ENCODE measurements at regions not wholly inside any gene's neighbourhood (a gene's known extent, or its start where the extent isn't known, plus 50 kb on each side); places are given as distances from the start of the nearest gene placed in this dataset.
"Not testable (repeated sequence)": the region's sequence is repeated elsewhere in the genome, so short reads cannot be mapped to it uniquely, and the experiment has no call there.

DNA sequence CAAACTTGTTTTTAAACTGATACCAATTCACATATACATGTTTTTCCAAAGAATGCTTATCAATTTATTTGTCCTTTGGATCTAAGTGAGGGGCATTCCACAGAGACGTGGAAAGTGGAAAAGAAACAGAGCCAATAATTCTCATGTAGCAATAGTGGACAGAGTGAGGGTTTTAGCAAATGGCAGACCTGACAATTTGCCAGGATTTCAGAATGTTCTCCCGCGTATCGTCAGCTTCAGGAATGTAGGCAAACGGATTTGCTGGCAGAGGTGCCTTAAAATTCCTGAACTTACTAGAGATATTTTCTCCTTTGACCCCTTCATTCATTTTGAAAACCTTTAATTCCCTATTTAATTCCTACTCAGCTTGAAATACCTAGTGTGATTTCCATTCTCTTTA, 193.4 kb upstream of the CPHXL start:
- ChIA-PET CTCF (no interaction called here), POLR2A (no interaction called here)

DNA sequence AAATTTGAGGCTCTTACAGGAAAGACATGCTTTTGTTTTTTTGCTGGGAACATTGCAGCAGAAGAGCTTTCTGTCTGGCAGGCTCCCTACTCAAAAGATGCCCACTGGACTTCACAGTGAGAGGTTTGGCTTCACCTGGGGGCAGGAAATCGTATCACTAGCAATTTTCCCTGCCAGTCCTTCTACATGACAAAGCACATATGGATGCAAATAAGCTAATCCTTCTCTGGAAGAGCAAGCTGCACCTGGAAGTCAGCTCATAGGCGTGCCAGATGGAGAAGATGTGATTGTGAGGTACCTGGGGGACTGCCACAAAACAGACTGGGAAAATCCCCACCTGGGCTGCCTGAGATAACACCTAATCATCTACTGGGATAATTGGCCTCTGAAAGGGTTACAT, 195.0 kb upstream of the CPHXL start:
- CTCF ChIA-PET: no interaction called here
- POLR2A ChIA-PET: no interaction called here

DNA sequence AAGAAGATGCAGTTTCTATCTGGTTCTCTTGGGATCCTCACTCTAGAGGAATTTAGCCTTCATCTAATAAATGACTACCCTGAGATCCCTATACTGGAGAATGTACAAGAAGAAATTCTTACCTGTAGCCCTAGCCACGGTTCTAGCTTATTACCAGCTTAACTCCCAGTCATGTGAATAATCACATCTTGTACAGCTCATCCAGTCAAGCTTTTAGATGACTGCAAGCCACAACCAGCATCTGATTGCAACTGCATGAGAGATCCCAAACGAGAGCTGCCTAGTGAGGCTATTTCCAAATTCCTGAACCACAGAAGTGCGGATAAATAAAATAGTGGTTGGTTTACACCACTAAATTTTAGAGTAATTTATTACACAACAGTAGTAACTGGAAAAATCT, 196.0 kb upstream of the CPHXL start:
- CTCF ChIA-PET: no interaction called here
- POLR2A ChIA-PET: no interaction called here

DNA sequence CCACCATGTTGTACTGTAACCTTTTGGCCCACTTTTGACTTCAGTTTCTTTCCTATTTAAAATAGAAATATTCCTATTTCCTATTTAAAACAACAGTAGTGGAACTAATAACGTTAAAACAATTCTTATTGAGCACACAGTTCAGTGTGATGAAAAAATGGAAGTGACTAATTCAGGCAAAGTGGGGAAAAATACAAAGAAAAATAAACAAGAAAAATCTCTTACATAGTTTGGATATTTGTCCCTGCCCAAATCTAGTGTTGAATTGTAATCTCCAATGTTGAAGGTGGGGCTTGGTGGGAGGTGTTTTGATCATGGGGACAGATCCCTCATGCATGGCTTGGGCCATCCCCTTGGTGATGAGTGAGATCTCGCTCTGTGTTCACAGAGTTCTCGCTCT, 198.1 kb upstream of the CPHXL start:
- ChIA-PET POLR2A (no interaction called here), CTCF (no interaction called here)

DNA sequence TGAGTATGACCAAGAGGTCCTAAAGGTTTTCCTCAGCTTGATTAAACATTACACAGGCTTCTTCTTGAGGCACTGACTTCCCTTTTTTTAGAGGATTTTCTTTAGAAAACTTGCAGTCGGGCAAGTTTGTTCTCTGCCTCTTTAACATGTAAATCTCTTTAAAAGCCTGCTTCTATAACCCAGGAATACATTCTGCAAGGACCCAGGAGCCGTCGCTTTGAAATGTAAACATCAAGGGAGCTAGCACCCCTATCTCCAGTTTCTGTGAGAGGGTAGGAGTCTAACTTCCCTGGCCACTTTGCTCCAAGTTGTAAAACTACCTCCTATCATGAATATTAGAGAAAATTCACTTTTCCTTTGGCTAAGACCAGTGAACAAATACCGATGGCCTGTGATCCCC, 201.5 kb upstream of the CPHXL start:
- CTCF ChIA-PET: no interaction called here
- POLR2A ChIA-PET: no interaction called here

DNA sequence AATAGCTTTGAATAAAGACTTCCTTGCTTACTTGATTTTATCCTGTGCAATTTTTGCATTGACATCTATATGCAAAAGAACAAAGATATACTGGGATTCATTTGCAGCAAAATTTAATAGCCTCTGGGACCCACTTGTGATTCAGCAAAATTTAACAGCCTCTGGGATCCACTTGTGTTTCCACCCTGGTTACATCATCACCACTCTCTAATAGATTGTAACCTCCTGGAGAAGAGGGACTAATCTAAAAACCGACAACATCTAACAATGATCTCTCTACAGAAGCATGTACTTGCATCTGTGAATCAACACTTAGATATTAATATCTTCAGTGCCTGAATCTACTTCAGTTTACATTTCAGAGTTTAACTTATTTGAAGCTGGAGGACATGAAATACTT, 202.0 kb upstream of the CPHXL start:
- CTCF ChIA-PET: no interaction called here
- POLR2A ChIA-PET: no interaction called here

DNA sequence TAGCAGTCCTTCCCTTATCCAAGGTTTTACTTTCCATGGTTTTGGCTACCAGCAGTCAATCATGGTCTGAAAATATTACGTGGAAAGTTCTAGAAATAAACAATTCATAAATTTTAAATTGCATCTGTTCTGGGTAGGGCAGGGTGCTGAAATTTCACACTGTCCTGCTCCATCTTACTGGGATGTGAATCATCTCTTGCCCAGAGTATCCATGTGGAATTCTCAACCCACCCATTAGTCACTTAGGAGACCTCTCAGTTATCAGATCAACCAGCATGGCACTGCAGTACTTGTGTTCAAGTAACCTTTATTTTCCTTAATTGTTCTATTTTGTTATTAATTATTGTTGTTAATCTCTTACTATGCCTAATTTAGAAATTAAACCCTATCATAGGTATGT, 202.8 kb upstream of the CPHXL start:
- CTCF ChIA-PET: no interaction called here
- POLR2A ChIA-PET: no interaction called here

DNA sequence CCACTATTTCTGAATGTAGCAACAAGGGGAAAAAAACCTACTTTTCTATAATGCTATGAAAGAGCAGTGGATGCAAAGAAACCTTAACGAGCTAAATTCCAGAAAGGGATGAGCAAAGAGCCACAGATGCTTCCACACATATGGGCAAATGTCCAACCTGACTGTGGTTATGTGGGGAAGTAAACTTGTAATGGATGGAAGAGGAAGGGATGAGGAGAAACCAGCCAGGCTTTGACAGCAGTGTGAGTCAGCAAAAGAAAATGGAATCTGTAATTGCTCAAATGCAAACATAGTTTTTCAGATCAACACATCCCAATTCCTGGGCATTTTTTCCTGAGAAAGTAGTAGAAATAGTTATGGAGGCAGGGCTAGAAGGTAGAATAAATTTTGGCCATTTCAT, 204.8 kb upstream of the CPHXL start:
- CTCF ChIA-PET: no interaction called here
- POLR2A ChIA-PET: no interaction called here

DNA sequence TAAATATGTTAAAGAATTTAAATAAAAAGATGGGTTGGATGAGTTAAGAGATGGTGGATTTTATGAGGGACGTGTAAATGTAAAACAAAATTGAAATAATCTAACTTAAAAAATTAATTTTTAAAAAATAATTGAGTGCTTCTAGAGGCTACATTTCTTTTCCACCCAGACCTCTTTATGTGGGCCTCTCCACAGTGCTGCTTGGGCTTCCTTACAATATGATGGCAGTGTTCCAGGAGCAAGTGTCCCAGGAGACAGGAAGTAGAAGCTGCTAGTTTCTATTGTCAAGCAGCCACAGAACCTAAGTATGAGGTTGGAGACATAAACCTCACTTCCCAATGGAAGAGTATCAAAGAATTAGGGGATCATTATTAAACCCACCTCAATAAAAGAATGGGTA, 205.7 kb upstream of the CPHXL start:
- CTCF ChIA-PET: no interaction called here
- POLR2A ChIA-PET: no interaction called here

DNA sequence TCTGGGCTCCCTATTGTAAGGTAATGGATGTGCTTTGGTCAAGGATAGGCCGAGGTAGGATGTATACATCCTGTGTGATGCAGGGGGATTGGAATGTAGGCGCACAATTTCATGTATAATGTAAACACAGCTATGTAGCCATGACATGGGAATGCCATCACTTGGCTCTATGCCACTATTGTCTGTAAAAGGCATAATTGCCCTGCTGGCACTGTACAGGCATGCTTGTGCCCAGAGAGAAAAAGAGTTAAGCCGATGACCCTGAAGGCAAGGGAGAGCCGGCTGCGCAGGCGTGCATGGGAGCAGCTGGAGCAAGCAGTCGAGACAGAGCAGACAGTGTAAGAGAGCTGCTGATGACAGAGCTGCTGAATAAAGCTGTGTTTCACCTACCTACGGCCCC, 212.5 kb upstream of the CPHXL start:
- CTCF ChIA-PET: no interaction called here
- POLR2A ChIA-PET: no interaction called here

DNA sequence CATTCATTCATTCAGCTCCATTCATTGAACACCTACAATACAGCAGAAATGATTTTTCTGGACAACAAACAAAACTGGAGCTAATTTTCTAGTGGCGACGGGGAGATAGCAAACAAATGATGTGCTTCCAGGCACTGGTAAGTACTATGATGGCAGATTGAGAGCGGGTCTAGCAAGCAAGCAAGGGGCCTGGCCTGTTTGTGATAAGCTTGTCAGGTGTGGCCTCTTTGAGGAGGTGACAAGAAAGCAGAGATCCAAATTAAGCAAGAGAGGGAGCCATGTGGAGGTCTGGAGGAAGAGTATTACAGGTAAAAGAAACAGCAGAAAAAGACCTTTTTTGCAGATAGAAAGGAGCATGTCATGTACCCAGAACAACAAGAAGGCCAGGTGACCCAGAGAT, 216.1 kb upstream of the CPHXL start:
- ChIA-PET POLR2A (no interaction called here), CTCF (no interaction called here)

DNA sequence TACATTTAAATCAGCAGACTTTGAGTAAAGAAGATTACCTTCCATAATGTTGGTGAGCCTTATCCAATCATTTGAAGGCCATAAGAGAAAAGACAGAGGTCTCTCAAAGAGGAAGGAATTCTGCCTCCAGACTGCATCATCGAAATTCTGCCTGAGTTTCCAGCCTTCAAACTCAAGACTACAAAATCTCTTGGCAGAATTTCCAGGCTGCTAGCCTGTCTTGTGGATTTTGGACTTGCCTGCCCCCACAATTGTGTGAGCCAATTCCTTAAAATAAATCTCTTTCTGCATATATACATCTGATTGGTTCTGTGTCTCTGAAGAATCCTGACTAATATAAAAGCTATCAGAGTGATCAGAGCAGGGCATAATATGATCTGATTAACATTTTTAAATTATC, 216.6 kb upstream of the CPHXL start:
- POLR2A ChIA-PET: no interaction called here
- CTCF ChIA-PET: no interaction called here

DNA sequence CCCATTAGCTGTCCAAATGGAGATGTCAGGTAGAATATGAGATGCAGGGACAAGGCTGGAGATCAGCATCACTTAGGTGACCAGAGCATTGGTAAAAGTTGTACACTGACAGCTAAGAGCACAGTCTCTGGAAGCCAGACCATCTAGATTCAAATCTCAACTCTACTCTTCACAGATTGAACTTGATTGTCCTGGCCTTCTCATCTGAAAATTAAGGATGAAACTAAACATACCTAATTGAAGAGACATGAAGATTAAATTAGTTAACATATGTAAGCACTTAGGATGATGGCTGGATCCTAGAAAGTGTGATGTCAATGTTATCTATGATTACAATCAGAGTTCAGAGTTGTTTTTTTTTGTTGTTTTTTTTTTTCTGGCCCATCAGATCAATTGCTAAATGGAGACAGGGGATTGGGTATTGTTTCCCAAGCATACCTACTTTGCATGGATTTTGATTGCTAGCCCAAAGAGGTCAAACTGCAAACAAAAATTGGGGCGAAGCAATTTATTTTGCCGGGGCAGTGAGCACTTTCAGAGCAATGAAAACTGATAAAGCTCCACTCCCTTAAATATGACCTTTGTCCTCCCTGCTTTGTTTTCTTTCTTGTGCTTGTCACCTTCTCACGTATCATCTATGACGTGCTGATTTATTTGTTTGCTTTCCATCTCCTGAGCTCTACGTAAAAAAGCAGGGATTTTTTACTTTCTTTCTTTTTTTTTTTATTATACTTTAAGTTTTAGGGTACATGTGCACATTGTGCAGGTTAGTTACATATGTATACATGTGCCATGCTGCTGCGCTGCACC, 217.6 kb upstream of the CPHXL start:
- CTCF ChIA-PET: no interaction called here
- POLR2A ChIA-PET: no interaction called here

DNA sequence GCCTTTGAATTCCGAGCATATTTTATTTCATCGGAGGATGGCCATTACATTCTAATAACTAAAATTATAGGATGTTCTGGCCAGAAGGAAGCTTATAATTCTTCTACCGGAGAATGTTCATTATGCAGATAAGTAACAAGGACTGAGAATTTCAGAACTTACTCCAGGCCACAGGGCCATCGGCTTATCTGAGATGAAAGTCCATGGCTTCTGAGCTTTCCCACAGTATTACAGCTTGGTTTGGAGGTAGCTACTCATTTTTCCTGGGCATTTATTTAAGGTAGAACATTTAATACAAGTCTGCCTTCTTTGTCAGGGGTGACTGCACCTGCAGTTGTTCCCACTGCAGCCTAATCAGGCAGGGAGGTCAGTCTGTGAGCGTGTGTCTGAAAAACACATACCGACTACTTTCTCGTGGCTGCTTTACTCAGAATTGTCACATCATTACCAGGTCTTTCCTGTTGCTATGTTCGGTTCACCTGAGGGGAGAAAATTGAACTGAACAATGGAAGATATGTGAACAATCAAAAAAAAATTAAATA, 219.7 kb upstream of the CPHXL start:
- ChIA-PET POLR2A (no interaction called here), CTCF (no interaction called here)

DNA sequence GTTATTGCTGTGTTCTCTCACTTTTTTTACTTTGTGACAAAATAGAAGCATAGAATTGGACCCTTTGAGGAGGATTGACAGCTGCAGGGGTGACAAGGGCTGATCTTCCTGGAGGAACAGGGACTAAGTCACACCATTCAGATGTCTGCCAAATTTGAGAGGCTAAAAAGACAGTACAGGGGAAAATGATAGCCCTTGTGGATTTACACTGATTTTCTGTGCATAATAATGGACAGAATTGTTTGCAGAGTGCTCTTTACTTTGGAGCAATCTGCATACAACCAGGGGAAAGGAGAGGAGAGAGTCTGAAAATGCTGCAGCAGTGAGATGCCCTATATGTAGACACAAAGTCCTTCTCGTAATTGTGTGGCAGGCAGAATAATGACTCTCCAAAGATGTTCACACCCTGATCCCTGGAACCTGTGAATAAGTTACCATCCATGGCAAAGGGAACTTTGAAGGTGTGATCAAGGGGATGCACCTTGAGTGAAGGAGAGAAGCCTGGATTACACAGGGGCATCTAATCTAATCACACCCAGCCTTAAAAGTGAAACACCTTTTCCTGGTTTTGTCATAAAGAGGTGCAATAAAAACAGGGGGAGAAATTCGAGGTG, 221.4 kb upstream of the CPHXL start:
- CTCF ChIA-PET: no interaction called here

DNA sequence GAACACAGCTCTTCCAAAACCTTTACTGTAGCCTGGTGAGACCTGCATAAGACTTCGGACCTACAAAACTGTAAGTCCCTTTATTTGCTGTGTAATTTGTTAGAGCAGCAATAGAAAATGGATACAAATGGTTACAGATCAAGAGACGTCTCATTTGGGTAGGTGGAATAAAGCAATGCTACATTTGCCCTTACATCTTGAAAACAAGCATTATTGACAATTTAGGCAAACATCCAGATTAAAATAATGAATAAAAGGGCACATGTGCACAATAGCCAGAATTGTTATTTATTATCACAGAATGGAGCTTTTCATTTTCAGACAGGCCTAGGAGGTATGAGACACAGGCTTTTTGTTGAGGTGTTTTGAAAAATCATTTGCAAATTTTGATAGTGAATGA, 222.2 kb upstream of the CPHXL start:
- ChIA-PET POLR2A (no interaction called here), CTCF (no interaction called here)

More for the DNA sequence above, 221.4 kb upstream of the CPHXL start:
- POLR2A ChIA-PET: no interaction called here

DNA sequence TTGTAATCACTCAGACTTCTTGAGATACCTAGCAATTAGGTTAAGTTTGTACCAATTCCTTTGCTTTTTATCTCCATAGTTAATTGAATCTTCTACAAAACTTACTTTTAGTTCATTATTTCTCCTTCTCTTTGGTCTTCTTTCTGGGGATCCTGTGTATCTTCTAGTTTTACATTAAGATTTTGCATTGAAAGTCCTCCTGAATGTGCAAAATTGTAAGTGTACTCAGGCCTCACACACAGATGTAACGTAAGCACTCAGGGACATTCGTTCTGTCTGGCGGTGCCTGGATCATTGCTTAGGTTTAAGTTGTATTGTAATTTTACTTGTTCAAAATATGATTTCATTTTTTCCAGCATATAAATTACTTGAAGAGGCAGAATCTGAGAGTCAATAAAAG, 222.6 kb upstream of the CPHXL start:
- POLR2A ChIA-PET: no interaction called here
- CTCF ChIA-PET: no interaction called here

DNA sequence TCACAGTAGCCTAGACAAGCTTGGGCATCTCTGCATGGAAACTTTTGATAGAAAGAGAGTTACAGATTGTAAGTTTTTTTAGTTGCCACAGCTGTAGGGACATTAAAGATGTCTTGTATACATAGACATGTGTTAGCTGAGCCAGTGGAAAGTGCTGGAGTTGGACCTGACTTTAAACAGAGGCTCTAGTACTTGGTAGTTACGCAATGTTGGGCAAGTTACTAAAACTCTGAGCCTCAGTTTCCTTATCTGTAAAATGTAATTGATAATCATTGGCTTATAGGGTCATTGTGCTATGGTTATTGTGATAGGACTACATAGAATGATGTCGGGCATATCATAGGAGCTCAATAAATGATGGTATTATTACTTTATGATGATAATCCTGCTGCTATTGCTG, 225.8 kb upstream of the CPHXL start:
- CTCF ChIA-PET: no interaction called here
- POLR2A ChIA-PET: no interaction called here

DNA sequence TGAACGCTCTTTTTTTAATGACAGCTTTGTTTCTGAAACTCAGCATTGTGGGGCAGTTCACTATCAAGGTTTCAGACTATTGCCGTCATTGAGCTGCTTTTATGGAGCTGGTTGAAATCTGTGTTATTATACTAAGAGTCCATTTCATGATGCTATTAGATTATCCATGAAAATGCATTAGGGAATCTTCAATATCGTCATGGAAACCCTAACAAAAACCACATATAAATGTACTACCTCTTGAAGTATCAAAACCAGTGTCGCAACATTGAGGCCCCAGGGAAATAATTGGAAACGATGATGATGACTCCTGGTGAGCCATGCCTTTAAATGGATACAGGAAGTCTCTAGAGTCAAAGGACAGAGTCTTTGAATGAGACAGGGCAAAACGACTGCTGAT, 231.6 kb upstream of the CPHXL start:
- ChIA-PET POLR2A (no interaction called here), CTCF (no interaction called here)

DNA sequence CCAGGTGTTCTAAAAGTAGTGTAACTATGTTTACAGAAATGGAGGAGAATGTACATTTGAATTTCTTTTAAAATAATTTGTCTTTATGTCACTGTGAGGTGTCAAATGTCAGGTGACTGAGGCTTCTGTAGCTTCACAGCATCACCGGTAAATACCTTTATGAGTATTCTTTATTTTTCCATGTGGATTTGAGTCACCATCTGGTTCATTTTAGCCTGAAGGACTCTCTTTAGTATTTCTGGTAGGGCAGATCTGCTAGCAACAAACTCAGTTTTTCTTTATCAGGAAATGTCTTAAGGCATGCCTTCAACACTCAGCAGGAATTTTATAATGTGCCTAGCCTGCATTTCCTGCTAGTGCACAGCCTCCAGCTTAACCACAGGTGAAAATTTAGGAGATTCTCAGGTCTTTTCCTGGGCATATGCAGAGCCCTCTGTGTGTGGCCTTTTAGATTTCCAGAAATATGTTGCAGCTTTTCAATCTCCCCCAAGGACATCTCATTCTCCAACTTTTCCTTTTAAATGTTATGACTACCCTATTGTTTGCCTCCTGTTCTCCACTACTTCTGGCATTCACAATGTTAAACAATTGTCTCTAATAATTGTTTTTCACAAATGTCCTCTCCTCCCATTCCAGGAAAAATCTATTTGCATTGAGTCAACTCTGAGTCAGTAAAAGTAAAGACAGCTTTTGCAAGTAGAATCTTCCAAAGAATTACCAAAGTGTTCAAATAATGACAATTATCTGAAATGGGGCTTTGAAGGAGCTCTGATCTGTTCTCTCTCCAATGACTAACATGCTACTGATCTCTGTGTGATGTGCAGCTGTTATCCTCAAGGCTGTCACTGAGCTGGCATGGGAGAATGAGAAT, 239.4 kb upstream of the CPHXL start:
- ChIA-PET POLR2A (no interaction called here), CTCF (interaction anchor here (0.5 kb wide), 1 partner anchor 368 kb away, joined by 5 read pairs; no protein-coding TSS in a partner anchor)

DNA sequence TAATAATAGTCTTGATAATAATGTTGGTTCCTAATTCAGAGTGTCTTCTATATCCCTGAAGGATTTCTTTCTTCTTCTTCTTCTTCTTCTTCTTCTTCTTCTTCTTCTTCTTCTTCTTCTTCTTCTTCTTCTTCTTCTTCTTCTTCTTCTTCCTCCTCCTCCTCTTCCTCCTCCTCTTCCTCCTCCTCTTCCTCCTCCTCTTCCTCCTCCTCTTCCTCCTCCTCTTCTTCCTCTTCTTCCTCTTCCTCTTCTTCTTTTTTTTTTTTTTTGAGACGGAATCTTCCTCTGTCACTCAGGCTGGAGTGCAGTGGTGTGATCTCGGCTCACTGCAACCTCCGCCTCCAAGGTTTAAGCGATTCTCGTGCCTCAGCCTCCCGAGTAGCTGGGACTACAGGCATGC, 242.8 kb upstream of the CPHXL start:
- POLR2A ChIA-PET, CTCF ChIA-PET: not testable (repeated sequence)

Measured in activated CD8-positive, alpha-beta memory T cell treated with anti-CD3 and anti-CD28 coated beads for 36 hours (primary cell).